Thyroid gland (tissue), 4 donors: ENCODE measurements at regions not wholly inside any gene's neighbourhood (a gene's known extent, or its start where the extent isn't known, plus 50 kb on each side); places are given as distances from the start of the nearest gene placed in this dataset.

Experiments used
- DNase-seq, 2 donors: peaks; one replicate each; pipeline ENCODE4 v3.0.0-alpha.2; 2019
- H3K27ac ChIP-seq, 3 donors: fragments of 200-600 bp; sonication (generic); 1 replicate in 2 of 3; 2 replicates in 1 of 3; pipeline ENCODE4 v1.5.1; 2016 to 2019; ENCODE audit warnings: mild to moderate bottlenecking in 1 of 3, moderate library complexity in 1 of 3
- H3K27me3 ChIP-seq: fragments of 200-600 bp; sonication (generic); one replicate; pipeline ENCODE4 v1.5.1; 2019
- H3K36me3 ChIP-seq, 2 donors: fragments of 200-600 bp; sonication (generic); one replicate each; pipeline ENCODE4 v1.5.1; 2016 to 2019
- H3K4me1 ChIP-seq, 2 donors: fragments of 200-600 bp; sonication (generic); one replicate each; pipeline ENCODE4 v1.5.1; 2017 to 2019
- H3K4me3 ChIP-seq, 3 donors: fragments of 200-600 bp; sonication (generic); replicated peaks in 1 of 3; 1 replicate in 2 of 3; 2 replicates in 1 of 3; pipeline ENCODE4 v1.5.1; 2016; ENCODE audit warnings: mild to moderate bottlenecking in 1 of 3
- H3K9me3 ChIP-seq: fragments of 200-600 bp; sonication (generic); one replicate; pipeline ENCODE4 v1.5.1; 2017
- CTCF ChIP-seq, 6 experiments: fragments of 200-600 bp in 3 of 6; fragments of 450-650 bp in 3 of 6; sonication (generic) in 3 of 6; IDR thresholded peaks; one replicate each; pipeline ENCODE4 v1.5.1; 2016 to 2019; ENCODE audit warnings: antibody characterized with exemption in 6 of 6, mild to moderate bottlenecking in 2 of 6, inconsistent platforms in 1 of 6, moderate library complexity in 1 of 6
- POLR2A ChIP-seq, 2 donors: fragments of 450-650 bp; IDR thresholded peaks; one replicate each; pipeline ENCODE4 v1.6.1; 2017; ENCODE audit warnings: antibody characterized with exemption in 2 of 2, mild to moderate bottlenecking in 2 of 2, moderate library complexity in 1 of 2
- WGBS, 2 donors: methylation state at CpG; one replicate each; pipeline ENCODE4 v1.1.5; 2017; 5-methylcytosine and 5-hydroxymethylcytosine counted together
- intact Hi-C: fragments of 100-400 bp; cut with DNase I; formaldehyde crosslinking; loops from one replicate; pipeline ENCODE4 v1.15.1; 2023

- no peaks in the 10 kb centered on the region for H3K36me3 ChIP-seq
- WGBS, 2 donors = 64 to 76% methylated on average over 10 of the region's 10 CpGs
- no peak overlapping the region for H3K4me3 ChIP-seq
- no peaks in the 10 kb centered on the region for H3K27me3 ChIP-seq
- intact Hi-C loops = no loop called here
- TF ChIP-seq CTCF (IDR thresholded peaks at IDR 0.05) = no peak
- TF ChIP-seq POLR2A (IDR thresholded peaks at IDR 0.05) = no peak
- no peaks in the 10 kb centered on the region for H3K9me3 ChIP-seq
- no peak for DNase-seq
- no peak overlapping the region for H3K27ac ChIP-seq
- peaks cover 13 to 44% of the 10 kb centered on the region in 2 donors for H3K4me1 ChIP-seq
Observed at GRCh38 chr2:43110442-43110871, 115.9 kb downstream of the ZFP36L2 start.

- H3K4me1 ChIP-seq = peaks cover 13 to 45% of the 10 kb centered on the region in 2 donors
- no peak overlapping the region for H3K27ac ChIP-seq
- intact Hi-C loops = no loop called here
- no peaks in the 10 kb centered on the region for H3K27me3 ChIP-seq
- 48 to 56% methylated on average over 2 of the region's 2 CpGs for WGBS, 2 donors
- H3K9me3 ChIP-seq = no peaks in the 10 kb centered on the region
- no peak for TF ChIP-seq CTCF (IDR thresholded peaks at IDR 0.05)
- TF ChIP-seq POLR2A (IDR thresholded peaks at IDR 0.05) = no peak
- DNase-seq = peak; percentile 48 to 61
- no peaks in the 10 kb centered on the region for H3K36me3 ChIP-seq
- no peak overlapping the region for H3K4me3 ChIP-seq
Observed at GRCh38 chr2:43109261-43109743, 117.1 kb downstream of the ZFP36L2 start.

GRCh38 chr2:43107679-43108078, 118.7 kb downstream of the ZFP36L2 start:
- H3K36me3 ChIP-seq = no peaks in the 10 kb centered on the region
- TF ChIP-seq POLR2A (IDR thresholded peaks at IDR 0.05) (no peak), CTCF (IDR thresholded peaks at IDR 0.05) (no peak)
- 84 to 85% methylated on average over 4 of the region's 4 CpGs for WGBS, 2 donors
- DNase-seq = no peak
- no peak overlapping the region for H3K4me3 ChIP-seq
- no peak overlapping the region for H3K27ac ChIP-seq
- H3K4me1 ChIP-seq = peaks cover 13 to 45% of the 10 kb centered on the region in 2 donors
- H3K9me3 ChIP-seq = no peaks in the 10 kb centered on the region
- intact Hi-C loops = no loop called here
- no peaks in the 10 kb centered on the region for H3K27me3 ChIP-seq

GRCh38 chr2:43106559-43107527, 119.6 kb downstream of the ZFP36L2 start:
- no peak overlapping the region for H3K4me3 ChIP-seq
- H3K27ac ChIP-seq = peak overlapping the region in 1 of 3 donors; percentile 31
- H3K36me3 ChIP-seq = no peaks in the 10 kb centered on the region
- WGBS, 2 donors = 81 to 84% methylated on average over 10 of the region's 10 CpGs
- intact Hi-C loops = no loop called here
- no peak for DNase-seq
- H3K4me1 ChIP-seq = peaks cover 13 to 50% of the 10 kb centered on the region in 2 donors
- no peak for TF ChIP-seq CTCF (IDR thresholded peaks at IDR 0.05)
- no peak for TF ChIP-seq POLR2A (IDR thresholded peaks at IDR 0.05)
- no peaks in the 10 kb centered on the region for H3K27me3 ChIP-seq
- H3K9me3 ChIP-seq = no peaks in the 10 kb centered on the region
